ENCODE measurements at regions not wholly inside any gene's neighbourhood (a gene's known extent, or its start where the extent isn't known, plus 50 kb on each side); places are given as distances from the start of the nearest gene placed in this dataset.

DNA sequence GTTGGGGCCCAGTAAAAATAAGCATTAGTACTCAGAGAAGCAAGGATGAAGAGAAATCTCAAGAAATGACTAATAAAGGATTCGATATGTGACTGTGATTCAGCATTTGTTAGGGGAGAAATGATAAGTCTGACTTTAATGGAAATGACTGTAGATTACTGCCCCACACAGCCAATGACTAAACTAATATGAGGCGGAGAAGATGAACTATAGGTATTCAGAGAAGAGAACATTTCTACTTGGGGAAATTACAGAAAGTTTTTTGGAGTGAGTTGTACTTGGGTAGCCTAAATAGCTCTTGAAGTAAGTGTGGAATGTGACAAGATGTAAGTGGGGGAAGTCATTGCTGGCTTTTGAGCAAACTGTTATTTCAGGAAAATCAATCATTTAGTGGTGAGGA lies 380.0 kb downstream of the PDCD6IP start:
- no peak overlapping the region for H3K4me3 ChIP-seq (ENCODE audit: low read depth, low read length)
- no peak for DNase-seq (ENCODE audit: low read depth)
- TF ChIP-seq POLR2A (IDR thresholded peaks at IDR 0.05; ENCODE audit: extremely low read depth, insufficient read length) (no peak), MYC (IDR thresholded peaks at IDR 0.05; ENCODE audit: low read depth, low read length) (no peak)
- TF ChIP-seq, protein P1, sequence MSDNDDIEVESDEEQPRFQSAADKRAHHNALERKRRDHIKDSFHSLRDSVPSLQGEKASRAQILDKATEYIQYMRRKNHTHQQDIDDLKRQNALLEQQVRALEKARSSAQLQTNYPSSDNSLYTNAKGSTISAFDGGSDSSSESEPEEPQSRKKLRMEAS (IDR thresholded peaks at IDR 0.05; ENCODE audit: low read depth, low read length) = no peak
- TF ChIP-seq, protein P2, sequence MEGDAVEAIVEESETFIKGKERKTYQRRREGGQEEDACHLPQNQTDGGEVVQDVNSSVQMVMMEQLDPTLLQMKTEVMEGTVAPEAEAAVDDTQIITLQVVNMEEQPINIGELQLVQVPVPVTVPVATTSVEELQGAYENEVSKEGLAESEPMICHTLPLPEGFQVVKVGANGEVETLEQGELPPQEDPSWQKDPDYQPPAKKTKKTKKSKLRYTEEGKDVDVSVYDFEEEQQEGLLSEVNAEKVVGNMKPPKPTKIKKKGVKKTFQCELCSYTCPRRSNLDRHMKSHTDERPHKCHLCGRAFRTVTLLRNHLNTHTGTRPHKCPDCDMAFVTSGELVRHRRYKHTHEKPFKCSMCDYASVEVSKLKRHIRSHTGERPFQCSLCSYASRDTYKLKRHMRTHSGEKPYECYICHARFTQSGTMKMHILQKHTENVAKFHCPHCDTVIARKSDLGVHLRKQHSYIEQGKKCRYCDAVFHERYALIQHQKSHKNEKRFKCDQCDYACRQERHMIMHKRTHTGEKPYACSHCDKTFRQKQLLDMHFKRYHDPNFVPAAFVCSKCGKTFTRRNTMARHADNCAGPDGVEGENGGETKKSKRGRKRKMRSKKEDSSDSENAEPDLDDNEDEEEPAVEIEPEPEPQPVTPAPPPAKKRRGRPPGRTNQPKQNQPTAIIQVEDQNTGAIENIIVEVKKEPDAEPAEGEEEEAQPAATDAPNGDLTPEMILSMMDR (IDR thresholded peaks at IDR 0.05; ENCODE audit: low read depth, low read length) = no peak

DNA sequence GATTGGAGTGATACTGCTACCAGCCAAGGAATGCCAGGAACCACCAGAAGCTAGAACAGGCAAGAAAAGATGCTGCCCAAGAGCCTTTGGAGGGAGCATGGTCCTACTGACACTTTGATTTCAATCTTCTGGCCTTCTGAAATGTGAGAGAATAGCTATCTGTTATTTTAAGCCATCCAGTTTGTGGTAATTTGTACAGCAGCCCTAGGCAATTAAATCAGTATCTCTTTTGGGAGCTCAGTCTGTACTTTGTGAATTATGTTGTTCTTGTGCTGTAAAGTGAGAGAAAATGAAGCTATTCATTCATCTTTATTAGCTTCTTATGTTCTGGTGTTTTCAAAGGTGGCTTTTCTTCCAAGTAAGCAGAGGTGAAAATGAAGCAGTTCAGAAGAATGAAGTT lies 381.3 kb downstream of the PDCD6IP start:
- TF ChIP-seq, protein P1 (IDR thresholded peaks at IDR 0.05; ENCODE audit: low read depth, low read length) = no peak
- TF ChIP-seq POLR2A (IDR thresholded peaks at IDR 0.05; ENCODE audit: extremely low read depth, insufficient read length) (no peak), MYC (IDR thresholded peaks at IDR 0.05; ENCODE audit: low read depth, low read length) (no peak)
- TF ChIP-seq, protein P2 (IDR thresholded peaks at IDR 0.05; ENCODE audit: low read depth, low read length) = no peak

DNA sequence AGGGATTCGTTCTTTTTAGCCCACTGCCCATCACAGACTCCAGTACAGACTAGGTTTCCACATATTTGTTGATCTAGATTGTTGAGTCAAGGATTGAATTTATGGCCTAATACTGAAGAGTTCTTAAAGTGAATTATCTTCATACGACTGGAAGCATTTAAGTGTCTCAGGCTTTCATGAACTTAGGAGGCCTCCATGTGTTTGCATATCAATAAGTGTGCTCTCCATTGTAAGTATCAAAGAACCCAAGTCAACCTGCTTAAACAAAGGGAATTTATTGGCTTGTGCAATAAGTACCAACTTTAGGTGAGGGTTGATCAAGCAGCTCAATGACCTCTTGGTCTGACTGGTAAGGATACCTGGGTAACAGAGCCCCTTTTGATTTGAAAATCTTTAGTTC lies 382.1 kb downstream of the PDCD6IP start:
- TF ChIP-seq, protein P1 (IDR thresholded peaks at IDR 0.05; ENCODE audit: low read depth, low read length) = no peak
- TF ChIP-seq POLR2A (IDR thresholded peaks at IDR 0.05; ENCODE audit: extremely low read depth, insufficient read length) = no peak
- no peak for TF ChIP-seq MYC (IDR thresholded peaks at IDR 0.05; ENCODE audit: low read depth, low read length)
- TF ChIP-seq, protein P2 (IDR thresholded peaks at IDR 0.05; ENCODE audit: low read depth, low read length) = no peak
- H3K4me3 ChIP-seq (ENCODE audit: low read depth, low read length) = no peak overlapping the region
- no peak for DNase-seq (ENCODE audit: low read depth)

More for the DNA sequence above, 381.3 kb downstream of the PDCD6IP start:
- no peak overlapping the region for H3K4me3 ChIP-seq (ENCODE audit: low read depth, low read length)
- no peak for DNase-seq (ENCODE audit: low read depth)

DNA sequence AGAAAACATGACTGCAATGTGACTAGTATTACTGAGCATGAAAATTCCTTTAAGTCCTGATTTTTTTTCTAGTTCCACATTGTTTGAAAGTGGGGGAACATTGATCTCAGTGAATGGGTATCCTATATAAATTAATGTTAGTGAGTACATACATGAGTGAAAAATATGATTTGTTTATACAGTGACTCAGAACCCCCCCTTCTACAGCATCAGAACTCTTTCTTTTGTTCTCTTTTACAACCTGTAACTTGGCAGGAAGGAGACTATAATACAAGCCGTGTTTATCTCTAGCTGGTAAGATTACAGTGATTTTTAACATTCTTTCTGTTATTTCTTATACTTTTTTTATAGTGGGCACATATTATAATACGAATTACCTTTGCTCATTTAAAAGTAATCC lies 384.7 kb downstream of the PDCD6IP start:
- H3K4me3 ChIP-seq (ENCODE audit: low read depth, low read length) = no peak overlapping the region
- no peak for DNase-seq (ENCODE audit: low read depth)
- TF ChIP-seq, protein P2 (IDR thresholded peaks at IDR 0.05; ENCODE audit: low read depth, low read length) = no peak
- TF ChIP-seq MYC (IDR thresholded peaks at IDR 0.05; ENCODE audit: low read depth, low read length) (no peak), POLR2A (IDR thresholded peaks at IDR 0.05; ENCODE audit: extremely low read depth, insufficient read length) (no peak)
- TF ChIP-seq, protein P1 (IDR thresholded peaks at IDR 0.05; ENCODE audit: low read depth, low read length) = no peak

DNA sequence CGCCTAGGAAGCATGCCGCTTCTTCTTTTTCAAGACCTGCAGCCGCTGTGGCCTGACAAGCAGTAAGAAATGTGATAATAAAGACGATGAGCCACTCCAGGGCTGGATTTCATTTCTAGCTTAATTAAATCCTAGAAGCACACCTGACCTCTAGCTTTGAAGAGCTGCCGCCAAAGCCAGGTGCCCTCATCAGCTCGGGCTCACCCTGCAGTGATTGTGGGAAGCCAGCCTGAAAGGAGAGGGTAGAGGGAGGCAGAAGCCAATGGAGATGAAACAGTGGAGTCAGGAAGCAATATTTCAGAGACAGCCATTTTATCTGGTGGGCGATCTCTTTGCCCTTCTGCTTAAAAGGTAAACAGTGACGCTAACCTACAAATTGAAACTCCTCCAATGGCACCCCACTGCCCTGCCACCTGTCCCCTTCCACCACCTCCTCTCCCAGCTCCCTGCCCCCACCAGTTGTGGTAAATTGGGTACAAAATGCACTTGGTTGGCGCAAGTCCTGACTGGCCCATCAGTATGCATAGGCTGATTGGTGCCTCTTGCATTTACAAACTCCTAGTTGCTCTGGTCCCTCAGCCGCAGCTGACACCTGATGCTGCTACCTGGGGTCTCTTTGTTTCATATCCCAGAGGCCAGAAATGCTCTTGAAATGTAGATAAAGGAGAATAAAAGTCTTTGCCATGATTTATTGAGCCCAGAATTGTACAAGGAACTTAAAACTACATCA lies 385.3 kb downstream of the PDCD6IP start:
- no peak for TF ChIP-seq POLR2A (IDR thresholded peaks at IDR 0.05; ENCODE audit: extremely low read depth, insufficient read length)
- TF ChIP-seq MYC (IDR thresholded peaks at IDR 0.05; ENCODE audit: low read depth, low read length) = no peak
- TF ChIP-seq, protein P1 (IDR thresholded peaks at IDR 0.05; ENCODE audit: low read depth, low read length) = no peak
- TF ChIP-seq, protein P2 (IDR thresholded peaks at IDR 0.05; ENCODE audit: low read depth, low read length) = no peak
- no peak for DNase-seq (ENCODE audit: low read depth)
- no peak overlapping the region for H3K4me3 ChIP-seq (ENCODE audit: low read depth, low read length)
